Caco-2 (cell line): ENCODE measurements at regions not wholly inside any gene's neighbourhood (a gene's known extent, or its start where the extent isn't known, plus 50 kb on each side); places are given as distances from the start of the nearest gene placed in this dataset.

Experiments used
- BruUV-seq: library from RNA; stranded (reverse); fragments of 400-500 nt; replicated peaks from 2 replicates; lab custom pipeline; 2021; lab: Mats Ljungman, UMichigan
- CTCF ChIA-PET: fragments of 300-600 bp; sonication (Branson Sonifier 250); formaldehyde crosslinking; loops from one replicate; lab custom pipeline; 2022; ENCODE audit warnings: antibody characterized with exemption; lab: Charles Lee
- POLR2A ChIA-PET: fragments of 300-600 bp; sonication (Branson Sonifier 250); formaldehyde crosslinking; loops from one replicate; lab custom pipeline; 2022; ENCODE audit warnings: antibody characterized with exemption; lab: Charles Lee
- DNase-seq, 2 experiments: peaks; one replicate each; pipeline versions ENCODE4 v3.0.0 to v3.0.0-alpha.2; 2020 to 2022
- H3K27me3 ChIP-seq: replicated peaks from 2 replicates; pipeline ENCODE4 v1.6.0; 2011; ENCODE audit warnings: low read length; ENCODE audit not compliant: control insufficient read depth, insufficient read depth
- H3K36me3 ChIP-seq: 2 replicates; pipeline ENCODE4 v1.5.1; 2011; ENCODE audit warnings: low read length; ENCODE audit not compliant: control insufficient read depth, insufficient read depth
- H3K4me1 ChIP-seq: fragments of 250-450 bp; sonication (Bioruptor Pico); 2 replicates; pipeline ENCODE4 v1.5.1; 2020; ENCODE audit warnings: mild to moderate bottlenecking
- H3K4me3 ChIP-seq: 2 replicates; pipeline ENCODE4 v1.5.1; 2011; ENCODE audit warnings: low read depth, mild to moderate bottlenecking, control low read depth, low read length
- H3K9me3 ChIP-seq: fragments of 250-450 bp; sonication (Bioruptor Pico); 2 replicates; pipeline ENCODE4 v1.5.1; 2020; ENCODE audit warnings: mild to moderate bottlenecking, moderate library complexity
- H3K27ac Mint-ChIP-seq: one replicate; pipeline ENCODE4 v1.8.0; 2022; ENCODE audit warnings: mixed read lengths; ENCODE audit not compliant: unreplicated experiment
- H3K27me3 Mint-ChIP-seq: one replicate; pipeline ENCODE4 v1.8.0; 2022; ENCODE audit warnings: mixed read lengths; ENCODE audit not compliant: insufficient read depth, unreplicated experiment
- H3K36me3 Mint-ChIP-seq: one replicate; pipeline ENCODE4 v1.8.0; 2022; ENCODE audit warnings: mild to moderate bottlenecking, mixed read lengths; ENCODE audit not compliant: insufficient read depth, unreplicated experiment
- H3K4me1 Mint-ChIP-seq: one replicate; pipeline ENCODE4 v1.8.0; 2022; ENCODE audit warnings: low read depth, mixed read lengths; ENCODE audit not compliant: unreplicated experiment
- H3K4me3 Mint-ChIP-seq: one replicate; pipeline ENCODE4 v1.8.0; 2022; ENCODE audit warnings: mild to moderate bottlenecking, moderate library complexity, mixed read lengths; ENCODE audit not compliant: unreplicated experiment
- H3K9me3 Mint-ChIP-seq: one replicate; pipeline ENCODE4 v1.8.0; 2022; ENCODE audit warnings: mixed read lengths; ENCODE audit not compliant: unreplicated experiment
- CTCF ChIP-seq, 2 experiments: fragments of 200-600 bp in 1 of 2; IDR thresholded peaks; 1 replicate in 1 of 2; 2 replicates in 1 of 2; pipeline versions ENCODE4 v1.5.1 to v1.8.0; 2011 to 2022; ENCODE audit warnings: antibody characterized with exemption in 1 of 2, control low read depth in 1 of 2, inconsistent platforms in 1 of 2, low read depth in 1 of 2, low read length in 1 of 2, mild to moderate bottlenecking in 1 of 2, moderate library complexity in 1 of 2; ENCODE audit not compliant: insufficient read depth in 1 of 2, severe bottlenecking in 1 of 2, unreplicated experiment in 1 of 2
- intact Hi-C: fragments of 100-400 bp; cut with micrococcal nuclease; formaldehyde crosslinking; loops from one replicate; pipeline ENCODE4 v1.10.0; 2022; ENCODE audit not compliant: unreplicated experiment

GRCh38 chr5:12242950-12243888 is 339.0 kb upstream of the CTNND2 start:
- no peaks in the 10 kb centered on the region for H3K36me3 ChIP-seq
- no peak overlapping the region for H3K27ac Mint-ChIP-seq

GRCh38 chr5:12237837-12238575 is 333.8 kb upstream of the CTNND2 start:
- no peaks in the 10 kb centered on the region for H3K27me3 Mint-ChIP-seq
- H3K36me3 Mint-ChIP-seq, result no peaks in the 10 kb centered on the region
- no peak overlapping the region for H3K4me3 ChIP-seq
- H3K27ac Mint-ChIP-seq, result no peak overlapping the region
- POLR2A ChIA-PET, result no interaction called here
- H3K27me3 ChIP-seq, result no peaks in the 10 kb centered on the region
- no peaks in the 10 kb centered on the region for H3K4me1 ChIP-seq
- no peak for TF ChIP-seq CTCF (IDR thresholded peaks at IDR 0.05; ENCODE audit: insufficient read depth in 1 of 2, low read depth in 1 of 2, low read length in 1 of 2, severe bottlenecking in 1 of 2, unreplicated experiment in 1 of 2)
- BruUV-seq, result no TSS peak
- peaks cover 15% of the 10 kb centered on the region for H3K9me3 Mint-ChIP-seq
- DNase-seq, result no peak
- CTCF ChIA-PET, result no interaction called here
- no peaks in the 10 kb centered on the region for H3K4me1 Mint-ChIP-seq
- no peaks in the 10 kb centered on the region for H3K36me3 ChIP-seq
- intact Hi-C loops, result no loop called here
- H3K4me3 Mint-ChIP-seq, result no peak overlapping the region
- no peaks in the 10 kb centered on the region for H3K9me3 ChIP-seq

More at GRCh38 chr5:12242950-12243888, 339.0 kb upstream of the CTNND2 start:
- DNase-seq, result no peak
- intact Hi-C loops, result no loop called here
- no peak for TF ChIP-seq CTCF (IDR thresholded peaks at IDR 0.05; ENCODE audit: insufficient read depth in 1 of 2, low read depth in 1 of 2, low read length in 1 of 2, severe bottlenecking in 1 of 2, unreplicated experiment in 1 of 2)
- Mint-ChIP-seq H3K4me3 (no peak overlapping the region), H3K36me3 (no peaks in the 10 kb centered on the region), H3K27me3 (peaks cover 2% of the 10 kb centered on the region), H3K9me3 (no peaks in the 10 kb centered on the region), H3K4me1 (no peaks in the 10 kb centered on the region)
- Histone ChIP-seq H3K4me3 (no peak overlapping the region), H3K4me1 (no peaks in the 10 kb centered on the region), H3K9me3 (no peaks in the 10 kb centered on the region), H3K27me3 (no peaks in the 10 kb centered on the region)
- CTCF ChIA-PET, result no interaction called here
- POLR2A ChIA-PET, result no interaction called here
- BruUV-seq, result no TSS peak

GRCh38 chr5:12230659-12231058 is 326.4 kb upstream of the CTNND2 start:
- no peak for TF ChIP-seq CTCF (IDR thresholded peaks at IDR 0.05; ENCODE audit: insufficient read depth in 1 of 2, low read depth in 1 of 2, low read length in 1 of 2, severe bottlenecking in 1 of 2, unreplicated experiment in 1 of 2)
- Mint-ChIP-seq H3K9me3 (peaks cover 15% of the 10 kb centered on the region), H3K27me3 (no peaks in the 10 kb centered on the region), H3K4me1 (no peaks in the 10 kb centered on the region), H3K36me3 (no peaks in the 10 kb centered on the region), H3K4me3 (no peak overlapping the region), H3K27ac (no peak overlapping the region)
- no peaks in the 10 kb centered on the region for H3K27me3 ChIP-seq
- ChIA-PET POLR2A (no interaction called here), CTCF (no interaction called here)
- H3K36me3 ChIP-seq, result no peaks in the 10 kb centered on the region
- BruUV-seq, result no TSS peak
- intact Hi-C loops, result no loop called here
- no peaks in the 10 kb centered on the region for H3K4me1 ChIP-seq
- no peak overlapping the region for H3K4me3 ChIP-seq
- no peak for DNase-seq
- H3K9me3 ChIP-seq, result no peaks in the 10 kb centered on the region
